H1 (cell line): ENCODE measurements at regions not wholly inside any gene's neighbourhood (a gene's known extent, or its start where the extent isn't known, plus 50 kb on each side); places are given as distances from the start of the nearest gene placed in this dataset.

Experiments used
- CTCF ChIA-PET: fragments of 300-600 bp; sonication (Branson Sonifier 250); formaldehyde crosslinking; loops from one replicate; lab custom pipeline; 2021; ENCODE audit not compliant: partially characterized antibody; lab: Charles Lee
- POLR2A ChIA-PET: fragments of 300-600 bp; sonication (Branson Sonifier 250); formaldehyde crosslinking; loops from one replicate; lab custom pipeline; 2021; ENCODE audit warnings: inconsistent platforms; ENCODE audit not compliant: partially characterized antibody; lab: Charles Lee
- DNase-seq, 2 experiments: peaks; one replicate each; pipeline versions ENCODE4 v3.0.0 to v3.0.0-alpha.2; 2010 to 2022; ENCODE audit warnings: low spot score in 2 of 2, low read depth in 1 of 2, mixed read lengths in 1 of 2
- FAIRE-seq: peaks from 2 replicates; lab custom pipeline; 2011; peaks lifted over from hg19 to GRCh38; lab: Jason Lieb, UNC
- H2AFZ ChIP-seq: 2 replicates; pipeline ENCODE4 v1.8.1; 2012; ENCODE audit warnings: low read length, inconsistent platforms
- H2AK5ac ChIP-seq: 2 replicates; pipeline ENCODE4 v1.6.1; 2013; ENCODE audit warnings: low read depth, low read length
- H2BK120ac ChIP-seq: replicated peaks from 2 replicates; pipeline ENCODE3; 2013; ENCODE audit warnings: low read depth, low read length, inconsistent platforms
- H2BK12ac ChIP-seq: 2 replicates; pipeline ENCODE4 v1.6.1; 2013; ENCODE audit warnings: low read depth, low read length
- H2BK15ac ChIP-seq: 2 replicates; pipeline ENCODE4 v1.6.1; 2013; ENCODE audit warnings: low read length
- H2BK20ac ChIP-seq: 2 replicates; pipeline ENCODE4 v1.6.1; 2013; ENCODE audit warnings: low read length
- H2BK5ac ChIP-seq: 2 replicates; pipeline ENCODE4 v1.6.1; 2013; ENCODE audit warnings: low read depth, low read length
- H3K14ac ChIP-seq: 2 replicates; pipeline ENCODE4 v1.6.1; 2013; ENCODE audit warnings: inconsistent platforms; ENCODE audit not compliant: insufficient read length
- H3K18ac ChIP-seq: 2 replicates; pipeline ENCODE4 v1.6.1; 2013; ENCODE audit warnings: low read length; ENCODE audit errors: extremely low read depth
- H3K23ac ChIP-seq: 2 replicates; pipeline ENCODE4 v1.6.1; 2013; ENCODE audit warnings: inconsistent platforms; ENCODE audit not compliant: insufficient read length
- H3K23me2 ChIP-seq: 2 replicates; pipeline ENCODE4 v1.6.1; 2013; ENCODE audit warnings: low read depth, low read length
- H3K27ac ChIP-seq: 2 replicates; pipeline ENCODE4 v1.6.1; 2011; ENCODE audit warnings: low read depth, low read length, inconsistent platforms
- H3K27me3 ChIP-seq, 4 experiments: replicated peaks in 1 of 4; 1 replicate in 1 of 4; 2 replicates in 3 of 4; pipeline versions ENCODE4 v1.6.1 to v1.8.1; 2011 to 2013; ENCODE audit warnings: low read length in 3 of 4, mild to moderate bottlenecking in 3 of 4, inconsistent platforms in 2 of 4, mixed read lengths in 2 of 4, moderate library complexity in 1 of 4; ENCODE audit not compliant: control insufficient read depth in 3 of 4, insufficient read depth in 3 of 4; ENCODE audit errors: extremely low read depth in 1 of 4
- H3K36me3 ChIP-seq, 4 experiments: 2 replicates each; pipeline versions ENCODE4 v1.6.1 to v1.8.1; 2011 to 2013; ENCODE audit warnings: mild to moderate bottlenecking in 4 of 4, low read length in 3 of 4, moderate library complexity in 2 of 4, control low read depth in 1 of 4, inconsistent platforms in 1 of 4; ENCODE audit not compliant: insufficient read depth in 4 of 4, control insufficient read depth in 2 of 4
- H3K4ac ChIP-seq: replicated peaks from 2 replicates; pipeline ENCODE3; 2013; ENCODE audit warnings: low read length, low read depth, mixed read lengths, inconsistent platforms; ENCODE audit not compliant: insufficient read length
- H3K4me1 ChIP-seq, 4 experiments: replicated peaks in 1 of 4; 1 replicate in 1 of 4; 2 replicates in 3 of 4; pipeline versions ENCODE4 v1.6.1 to v1.8.1; 2011 to 2013; ENCODE audit warnings: low read length in 3 of 4, inconsistent platforms in 2 of 4, mixed read lengths in 1 of 4; ENCODE audit not compliant: insufficient read depth in 4 of 4, control insufficient read depth in 3 of 4
- H3K4me2 ChIP-seq, 2 experiments: 2 replicates each; pipeline versions ENCODE4 v1.6.1 to v1.8.1; 2011 to 2013; ENCODE audit warnings: low read depth in 2 of 2, low read length in 2 of 2, control low read depth in 1 of 2, inconsistent platforms in 1 of 2, mild to moderate bottlenecking in 1 of 2; ENCODE audit not compliant: insufficient read depth in 1 of 2
- H3K4me3 ChIP-seq, 4 experiments: fragments of 200-600, 300-600 bp in 1 of 4; sonication (generic), shearing (Covaris generic), sonication (Bioruptor Twin) in 1 of 4; 2 replicates each; pipeline versions ENCODE4 v1.5.1 to v1.8.1; 2011 to 2016; ENCODE audit warnings: low read length in 4 of 4, low read depth in 3 of 4, control low read depth in 2 of 4, inconsistent platforms in 2 of 4, mild to moderate bottlenecking in 2 of 4, mixed read lengths in 1 of 4, moderate library complexity in 1 of 4; ENCODE audit not compliant: insufficient read depth in 2 of 4; ENCODE audit errors: extremely low read depth in 1 of 4
- H3K56ac ChIP-seq: replicated peaks from 2 replicates; pipeline ENCODE3; 2013; ENCODE audit warnings: low read depth, mild to moderate bottlenecking, mixed read lengths, low read length, inconsistent platforms; ENCODE audit not compliant: insufficient read length
- H3K79me1 ChIP-seq: 2 replicates; pipeline ENCODE4 v1.6.1; 2013; ENCODE audit warnings: low read depth, low read length, control low read depth
- H3K79me2 ChIP-seq, 2 experiments: 2 replicates each; pipeline versions ENCODE4 v1.6.1 to v1.8.1; 2012 to 2013; ENCODE audit warnings: low read length in 2 of 2, mild to moderate bottlenecking in 2 of 2, inconsistent platforms in 1 of 2; ENCODE audit not compliant: insufficient read depth in 2 of 2, control insufficient read depth in 1 of 2
- H3K9ac ChIP-seq, 4 experiments: replicated peaks in 1 of 4; 1 replicate in 1 of 4; 2 replicates in 3 of 4; pipeline versions ENCODE4 v1.6.1 to v1.8.1; 2011 to 2013; ENCODE audit warnings: low read depth in 3 of 4, low read length in 3 of 4, control low read depth in 2 of 4, mild to moderate bottlenecking in 2 of 4, moderate library complexity in 2 of 4, inconsistent platforms in 1 of 4; ENCODE audit errors: extremely low read depth in 1 of 4
- H3K9me3 ChIP-seq, 2 experiments: 2 replicates each; pipeline versions ENCODE4 v1.6.1 to v1.8.1; 2012 to 2013; ENCODE audit warnings: mild to moderate bottlenecking in 2 of 2, moderate library complexity in 2 of 2, control low read depth in 1 of 2, inconsistent platforms in 1 of 2, low read depth in 1 of 2, low read length in 1 of 2, mixed read lengths in 1 of 2; ENCODE audit not compliant: insufficient read depth in 2 of 2
- H4K20me1 ChIP-seq, 2 experiments: replicated peaks in 1 of 2; 2 replicates each; pipeline versions ENCODE3 to v1.8.1; 2011 to 2013; ENCODE audit warnings: inconsistent platforms in 2 of 2, low read length in 2 of 2, mild to moderate bottlenecking in 1 of 2; ENCODE audit not compliant: insufficient read depth in 2 of 2, control insufficient read depth in 1 of 2
- H4K5ac ChIP-seq: 2 replicates; pipeline ENCODE4 v1.6.1; 2013; ENCODE audit warnings: low read length, low read depth, mixed read lengths, inconsistent platforms; ENCODE audit not compliant: insufficient read length
- H4K8ac ChIP-seq: 2 replicates; pipeline ENCODE4 v1.8.0; 2013; ENCODE audit warnings: mild to moderate bottlenecking, moderate library complexity, low read length, inconsistent platforms; ENCODE audit not compliant: insufficient read depth; ENCODE audit errors: extremely low read depth
- H4K91ac ChIP-seq: replicated peaks from 2 replicates; pipeline ENCODE3; 2013; ENCODE audit warnings: low read length, mixed read lengths, inconsistent platforms; ENCODE audit not compliant: insufficient read length
- CREB1 ChIP-seq: IDR thresholded peaks from 2 replicates; pipeline ENCODE4 v1.6.1; 2012; ENCODE audit warnings: inconsistent platforms
- CTBP2 ChIP-seq: IDR thresholded peaks from 2 replicates; pipeline ENCODE4 v1.7.0; 2011; ENCODE audit warnings: borderline replicate concordance, mild to moderate bottlenecking, moderate library complexity, mixed read lengths, low read length; ENCODE audit not compliant: insufficient read depth, insufficient read length
- EZH2 ChIP-seq: fragments of 200-600 bp; sonication (generic); IDR thresholded peaks from 2 replicates; pipeline ENCODE4 v1.7.1; 2012; ENCODE audit warnings: low read depth, mild to moderate bottlenecking, moderate library complexity, low read length, inconsistent platforms; ENCODE audit not compliant: severe bottlenecking
- HDAC6 ChIP-seq: IDR thresholded peaks from one replicate; pipeline ENCODE4 v1.7.1; 2012; ENCODE audit warnings: low read depth, mild to moderate bottlenecking, inconsistent platforms, low read length, moderate library complexity
- JUND ChIP-seq: IDR thresholded peaks from 2 replicates; pipeline ENCODE4 v1.6.1; 2011; ENCODE audit warnings: mild to moderate bottlenecking, improper control_type of control experiment, low read length
- KDM4A ChIP-seq: IDR thresholded peaks from one replicate; pipeline ENCODE4 v1.7.1; 2012; ENCODE audit warnings: low read depth, mild to moderate bottlenecking, moderate library complexity, low read length, inconsistent platforms; ENCODE audit not compliant: severe bottlenecking
- POU5F1 ChIP-seq: IDR thresholded peaks from 2 replicates; pipeline ENCODE4 v1.6.1; 2011; ENCODE audit warnings: low read depth, mild to moderate bottlenecking, low read length, moderate library complexity
- SP4 ChIP-seq: IDR thresholded peaks from 2 replicates; pipeline ENCODE4 v1.6.1; 2012; ENCODE audit warnings: low read length, inconsistent platforms
- SUZ12 ChIP-seq: fragments of 200-600 bp; sonication (generic); IDR thresholded peaks from 2 replicates; pipeline ENCODE4 v1.6.1; 2012; ENCODE audit warnings: mild to moderate bottlenecking, inconsistent platforms, low read length, moderate library complexity, mixed read lengths
- TCF12 ChIP-seq: IDR thresholded peaks from 2 replicates; pipeline ENCODE4 v1.6.1; 2011; ENCODE audit warnings: low read depth, mild to moderate bottlenecking, low read length
- WGBS, 2 experiments: shearing (Covaris generic) in 1 of 2; methylation state at CpG; one replicate each; pipeline versions ENCODE4 v1.1.6 to v1.1.7; 2013 to 2015; ENCODE audit warnings: low lambda C conversion rate in 2 of 2, mixed read lengths in 2 of 2, inconsistent platforms in 1 of 2, low coverage in 1 of 2, missing lambda C conversion rate in 1 of 2; ENCODE audit not compliant: insufficient replicate concordance in 2 of 2, insufficient coverage in 1 of 2, insufficient read length in 1 of 2; ENCODE audit errors: extremely low coverage in 1 of 2, missing lambda C conversion rate in 1 of 2; 5-methylcytosine and 5-hydroxymethylcytosine counted together
- TF ChIP-seq, protein P1 (sequence below): IDR thresholded peaks from 2 replicates; pipeline ENCODE4 v1.6.1; 2012; ENCODE audit warnings: low read length, inconsistent platforms

DNA sequence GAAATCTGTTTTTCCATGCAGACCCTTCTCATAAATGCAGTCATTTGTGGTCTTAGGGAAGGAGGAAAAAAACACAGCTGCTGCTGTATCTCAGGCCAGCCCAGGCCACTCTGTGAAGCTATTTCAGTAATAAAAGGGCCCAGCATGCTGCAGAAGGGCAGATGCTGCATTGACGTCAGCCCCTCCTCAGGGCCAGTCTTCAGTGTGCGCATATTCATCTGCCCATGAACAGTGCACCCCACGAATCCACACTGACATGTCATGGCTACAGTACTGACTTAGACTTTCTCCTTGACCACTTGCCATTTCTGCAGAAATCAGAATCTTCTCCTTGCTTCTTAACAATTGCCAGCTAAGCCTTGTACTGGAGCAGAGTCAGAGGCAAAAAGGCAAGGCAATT is 304.7 kb downstream of the GABRG2 start:
- no peak overlapping the region; the same call in 1 of the 2 replicates for H3K18ac ChIP-seq
- H3K9ac ChIP-seq = no peak overlapping the region; a peak in 1 of 7 replicates
- 27% methylated on average over 3 of the region's 3 CpGs; no CpG with 5 or more reads in 1 of the 2 experiments for WGBS, 2 experiments
- no peak overlapping the region for H2BK120ac ChIP-seq
- H2BK15ac ChIP-seq = no peak overlapping the region
- no peaks in the 10 kb centered on the region for H3K79me2 ChIP-seq
- H3K4me2 ChIP-seq = peak overlapping the region; percentile 33 to 38; a peak in 3 of 4 replicates
- no peaks in the 10 kb centered on the region for H4K20me1 ChIP-seq
- H3K27ac ChIP-seq = no peak overlapping the region
- H3K27me3 ChIP-seq = no peaks in the 10 kb centered on the region
- POLR2A ChIA-PET = no interaction called here
- no peak overlapping the region; a peak in 1 of 8 replicates for H3K4me3 ChIP-seq
- CTCF ChIA-PET = interaction anchor here (0.6 to 1.0 kb wide), 3 partner anchors 19 to 41 kb away, joined by 3 read pairs; no protein-coding TSS in a partner anchor
- H3K56ac ChIP-seq = no peak overlapping the region
- H4K91ac ChIP-seq = no peak overlapping the region
- FAIRE-seq (peak; percentile 81), DNase-seq (peak; percentile 7 to 47)
- no peaks in the 10 kb centered on the region; a peak in 2 of 8 replicates for H3K36me3 ChIP-seq
- H3K9me3 ChIP-seq = peaks cover 13 to 14% of the 10 kb centered on the region in 2 experiments
- no peak overlapping the region for H4K5ac ChIP-seq
- peaks cover 0 to 2% (median 0%) of the 10 kb centered on the region in 4 experiments; a peak in 1 of 7 replicates for H3K4me1 ChIP-seq
- no peaks in the 10 kb centered on the region for H3K23me2 ChIP-seq
- no peak overlapping the region for H2AFZ ChIP-seq
- no peak overlapping the region for H2BK12ac ChIP-seq
- no peak overlapping the region for H3K14ac ChIP-seq
- no peak overlapping the region for H3K23ac ChIP-seq
- no peak overlapping the region for H2BK5ac ChIP-seq
- no peaks in the 10 kb centered on the region for H3K79me1 ChIP-seq
- H4K8ac ChIP-seq = no peak overlapping the region
- no peak overlapping the region for H3K4ac ChIP-seq
- H2AK5ac ChIP-seq = no peak overlapping the region
- no peak overlapping the region for H2BK20ac ChIP-seq
- TF ChIP-seq TCF12 = peak; percentile 76; the same call in 1 of the 2 replicates
- peak; percentile 53 for TF ChIP-seq CTBP2
- TF ChIP-seq POU5F1 = peak; percentile 78
- TF ChIP-seq EZH2 = no peak
- TF ChIP-seq JUND = peak; percentile 45; the same call in 1 of the 2 replicates
- no peak for TF ChIP-seq KDM4A
- no peak for TF ChIP-seq HDAC6
- TF ChIP-seq, protein P1, sequence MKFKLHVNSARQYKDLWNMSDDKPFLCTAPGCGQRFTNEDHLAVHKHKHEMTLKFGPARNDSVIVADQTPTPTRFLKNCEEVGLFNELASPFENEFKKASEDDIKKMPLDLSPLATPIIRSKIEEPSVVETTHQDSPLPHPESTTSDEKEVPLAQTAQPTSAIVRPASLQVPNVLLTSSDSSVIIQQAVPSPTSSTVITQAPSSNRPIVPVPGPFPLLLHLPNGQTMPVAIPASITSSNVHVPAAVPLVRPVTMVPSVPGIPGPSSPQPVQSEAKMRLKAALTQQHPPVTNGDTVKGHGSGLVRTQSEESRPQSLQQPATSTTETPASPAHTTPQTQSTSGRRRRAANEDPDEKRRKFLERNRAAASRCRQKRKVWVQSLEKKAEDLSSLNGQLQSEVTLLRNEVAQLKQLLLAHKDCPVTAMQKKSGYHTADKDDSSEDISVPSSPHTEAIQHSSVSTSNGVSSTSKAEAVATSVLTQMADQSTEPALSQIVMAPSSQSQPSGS = 0 out of 2 replicates have a peak, but pooled peaks have one; percentile 52
- TF ChIP-seq SP4 = no peak
- no peak for TF ChIP-seq SUZ12
- TF ChIP-seq CREB1 = peak; percentile 85
